ENCODE measurements at regions not wholly inside any gene's neighbourhood (a gene's known extent, or its start where the extent isn't known, plus 50 kb on each side); places are given as distances from the start of the nearest gene placed in this dataset.

- WGBS (ENCODE audit: insufficient coverage, insufficient read length) = no CpG with 5 or more reads among the region's 2 CpGs
- no peak overlapping the region for H3K27ac ChIP-seq (ENCODE audit: low read length)
- H3K9me3 ChIP-seq (ENCODE audit: control insufficient read depth, insufficient read depth, low read length) = no peaks in the 10 kb centered on the region
- no peak for DNase-seq (ENCODE audit: low read depth, low spot score)
- H3K4me1 ChIP-seq (ENCODE audit: control insufficient read depth, insufficient read depth, low read length) = no peaks in the 10 kb centered on the region
- no peaks in the 10 kb centered on the region for H3K27me3 ChIP-seq (ENCODE audit: control insufficient read depth, insufficient read depth, low read length)
- no peak overlapping the region for H3K4me3 ChIP-seq (ENCODE audit: low read length)
- H3K36me3 ChIP-seq (ENCODE audit: control insufficient read depth, insufficient read depth, low read length) = no peaks in the 10 kb centered on the region
Measured at GRCh38 chr5:158392753-158393152, 533.8 kb upstream of the CLINT1 start.

- Histone ChIP-seq H3K36me3 (ENCODE audit: control insufficient read depth, insufficient read depth, low read length) (no peaks in the 10 kb centered on the region), H3K27ac (ENCODE audit: low read length) (no peak overlapping the region), H3K4me1 (ENCODE audit: control insufficient read depth, insufficient read depth, low read length) (no peaks in the 10 kb centered on the region), H3K4me3 (ENCODE audit: low read length) (no peak overlapping the region), H3K27me3 (ENCODE audit: control insufficient read depth, insufficient read depth, low read length) (no peaks in the 10 kb centered on the region), H3K9me3 (ENCODE audit: control insufficient read depth, insufficient read depth, low read length) (no peaks in the 10 kb centered on the region)
- WGBS (ENCODE audit: insufficient coverage, insufficient read length) = no CpG with 5 or more reads among the region's 1 CpG
- no peak for DNase-seq (ENCODE audit: low read depth, low spot score)
Measured at GRCh38 chr5:158390577-158390976, 531.6 kb upstream of the CLINT1 start.

DNA sequence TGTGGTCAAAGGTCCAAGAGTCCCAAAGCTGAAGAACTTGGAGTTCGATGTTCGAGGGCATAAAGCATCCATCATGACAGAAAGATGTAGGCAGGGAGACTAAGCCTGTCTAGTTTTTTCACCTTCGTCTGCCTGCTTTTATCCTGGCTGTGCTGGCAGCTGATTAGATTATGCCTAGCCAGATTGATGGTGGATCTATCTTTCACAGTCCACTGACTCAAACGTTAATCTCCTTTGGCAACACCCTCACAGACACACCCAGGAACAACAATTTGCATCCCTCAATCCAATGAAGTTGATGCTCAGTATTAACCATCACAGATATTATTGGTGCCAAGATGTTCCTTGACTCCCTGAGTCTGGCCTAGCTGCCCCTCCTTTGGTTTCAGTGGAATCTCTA, 530.8 kb upstream of the CLINT1 start:
- Histone ChIP-seq H3K4me1 (ENCODE audit: control insufficient read depth, insufficient read depth, low read length) (no peaks in the 10 kb centered on the region), H3K4me3 (ENCODE audit: low read length) (no peak overlapping the region), H3K36me3 (ENCODE audit: control insufficient read depth, insufficient read depth, low read length) (no peaks in the 10 kb centered on the region), H3K9me3 (ENCODE audit: control insufficient read depth, insufficient read depth, low read length) (no peaks in the 10 kb centered on the region), H3K27ac (ENCODE audit: low read length) (no peak overlapping the region), H3K27me3 (ENCODE audit: control insufficient read depth, insufficient read depth, low read length) (no peaks in the 10 kb centered on the region)
- no CpG with 5 or more reads among the region's 4 CpGs for WGBS (ENCODE audit: insufficient coverage, insufficient read length)
- DNase-seq (ENCODE audit: low read depth, low spot score) = no peak

GRCh38 chr5:158388021-158388420, 529.1 kb upstream of the CLINT1 start:
- no peak overlapping the region for H3K27ac ChIP-seq (ENCODE audit: low read length)
- H3K36me3 ChIP-seq (ENCODE audit: control insufficient read depth, insufficient read depth, low read length) = no peaks in the 10 kb centered on the region
- H3K4me1 ChIP-seq (ENCODE audit: control insufficient read depth, insufficient read depth, low read length) = no peaks in the 10 kb centered on the region
- no CpG with 5 or more reads among the region's 9 CpGs for WGBS (ENCODE audit: insufficient coverage, insufficient read length)
- no peaks in the 10 kb centered on the region for H3K9me3 ChIP-seq (ENCODE audit: control insufficient read depth, insufficient read depth, low read length)
- no peaks in the 10 kb centered on the region for H3K27me3 ChIP-seq (ENCODE audit: control insufficient read depth, insufficient read depth, low read length)
- no peak for DNase-seq (ENCODE audit: low read depth, low spot score)
- H3K4me3 ChIP-seq (ENCODE audit: low read length) = no peak overlapping the region

DNA sequence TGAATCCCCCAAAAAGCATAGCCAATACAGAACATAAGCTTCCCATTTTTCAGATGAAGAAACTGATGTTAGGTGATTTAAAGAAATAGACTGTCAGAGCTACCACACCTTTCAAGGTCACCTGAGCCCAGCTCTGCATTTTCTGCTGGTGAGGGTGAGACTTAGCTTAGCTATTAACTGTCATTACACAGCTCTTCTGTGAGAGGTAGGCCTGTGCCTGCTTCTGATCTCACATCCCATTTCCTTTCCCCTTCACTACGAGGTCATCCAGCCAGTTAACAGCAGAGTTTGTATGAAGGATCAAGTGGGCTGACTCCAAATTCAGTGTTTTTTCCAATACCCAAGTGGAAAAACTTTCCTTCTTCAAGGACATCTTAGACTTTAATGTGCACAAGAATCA, 528.6 kb upstream of the CLINT1 start:
- H3K27me3 ChIP-seq (ENCODE audit: control insufficient read depth, insufficient read depth, low read length) = no peaks in the 10 kb centered on the region
- H3K4me1 ChIP-seq (ENCODE audit: control insufficient read depth, insufficient read depth, low read length) = no peaks in the 10 kb centered on the region
- H3K4me3 ChIP-seq (ENCODE audit: low read length) = no peak overlapping the region
- no peaks in the 10 kb centered on the region for H3K9me3 ChIP-seq (ENCODE audit: control insufficient read depth, insufficient read depth, low read length)
- no CpG with 5 or more reads among the region's 1 CpG for WGBS (ENCODE audit: insufficient coverage, insufficient read length)
- H3K27ac ChIP-seq (ENCODE audit: low read length) = no peak overlapping the region
- H3K36me3 ChIP-seq (ENCODE audit: control insufficient read depth, insufficient read depth, low read length) = no peaks in the 10 kb centered on the region
- no peak for DNase-seq (ENCODE audit: low read depth, low spot score)

DNA sequence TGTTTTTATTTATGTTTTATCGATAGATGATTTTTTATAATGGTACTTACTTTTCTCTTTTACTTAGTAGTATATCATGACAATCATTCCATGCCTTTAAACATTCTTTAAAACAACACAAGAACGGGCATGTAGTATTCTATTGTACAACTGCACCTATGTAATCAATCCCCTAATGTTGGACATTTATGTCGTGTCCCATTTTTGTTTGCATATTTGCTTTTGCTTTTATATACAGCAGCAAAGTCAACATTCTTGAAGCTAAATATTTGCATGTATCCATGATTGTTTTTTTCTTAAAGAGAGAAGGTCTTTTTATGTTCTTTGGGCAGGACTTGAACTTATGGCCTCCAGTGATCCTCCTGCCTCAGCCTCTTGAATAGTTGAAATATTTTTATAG, 527.0 kb upstream of the CLINT1 start:
- H3K27ac ChIP-seq (ENCODE audit: low read length) = no peak overlapping the region
- H3K4me3 ChIP-seq (ENCODE audit: low read length) = no peak overlapping the region
- no peaks in the 10 kb centered on the region for H3K36me3 ChIP-seq (ENCODE audit: control insufficient read depth, insufficient read depth, low read length)
- H3K4me1 ChIP-seq (ENCODE audit: control insufficient read depth, insufficient read depth, low read length) = no peaks in the 10 kb centered on the region
- no CpG with 5 or more reads among the region's 3 CpGs for WGBS (ENCODE audit: insufficient coverage, insufficient read length)
- no peaks in the 10 kb centered on the region for H3K27me3 ChIP-seq (ENCODE audit: control insufficient read depth, insufficient read depth, low read length)
- H3K9me3 ChIP-seq (ENCODE audit: control insufficient read depth, insufficient read depth, low read length) = no peaks in the 10 kb centered on the region
- no peak for DNase-seq (ENCODE audit: low read depth, low spot score)

DNA sequence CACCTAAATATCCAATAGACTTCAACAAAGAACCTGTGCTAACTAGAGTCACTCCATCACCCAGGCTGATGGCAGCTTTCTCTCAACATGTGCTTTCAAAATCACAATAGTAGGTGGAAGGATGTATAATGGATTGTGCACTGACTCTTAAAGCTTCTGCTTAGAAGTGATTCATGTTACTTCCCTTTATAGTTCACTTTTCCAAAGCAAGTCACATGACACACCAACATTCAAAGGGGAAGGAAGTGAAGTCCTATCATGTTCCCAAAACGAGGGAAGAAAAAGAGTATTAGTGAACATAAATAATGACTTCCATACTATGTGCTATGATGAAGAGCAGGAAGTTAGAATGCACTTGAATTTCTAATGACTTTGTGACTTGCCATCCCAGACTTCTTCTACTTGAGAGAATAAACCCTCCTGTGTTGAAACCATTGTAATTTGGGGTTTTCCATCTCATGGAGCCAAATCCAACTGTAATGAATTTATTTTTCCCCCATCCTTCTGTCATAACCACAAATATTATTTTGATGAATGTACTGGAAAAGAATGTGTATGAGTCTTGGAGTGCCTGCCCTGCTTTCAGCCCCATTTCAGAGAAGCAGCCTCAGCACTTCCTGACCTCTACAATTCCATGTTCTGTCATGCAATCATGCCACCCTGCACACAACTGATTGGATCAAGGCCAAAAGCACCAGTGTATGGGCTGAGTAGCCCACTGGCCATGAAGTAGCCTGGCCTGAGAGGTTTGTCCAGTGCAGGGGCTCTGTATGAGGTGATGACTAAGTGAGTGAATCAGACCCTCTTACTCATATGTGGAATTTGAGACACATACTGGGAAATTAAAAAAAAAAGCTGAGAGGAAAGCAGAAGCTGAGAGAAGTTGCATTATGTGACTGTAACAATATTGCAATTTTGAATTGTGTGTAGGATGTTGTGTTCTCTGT, 525.9 kb upstream of the CLINT1 start:
- no peak for DNase-seq (ENCODE audit: low read depth, low spot score)
- Histone ChIP-seq H3K4me3 (ENCODE audit: low read length) (no peak overlapping the region), H3K36me3 (ENCODE audit: control insufficient read depth, insufficient read depth, low read length) (no peaks in the 10 kb centered on the region), H3K4me1 (ENCODE audit: control insufficient read depth, insufficient read depth, low read length) (no peaks in the 10 kb centered on the region), H3K27ac (ENCODE audit: low read length) (no peak overlapping the region), H3K27me3 (ENCODE audit: control insufficient read depth, insufficient read depth, low read length) (no peaks in the 10 kb centered on the region), H3K9me3 (ENCODE audit: control insufficient read depth, insufficient read depth, low read length) (no peaks in the 10 kb centered on the region)
- no CpG with 5 or more reads among the region's 1 CpG for WGBS (ENCODE audit: insufficient coverage, insufficient read length)

- no CpG with 5 or more reads among the region's 1 CpG for WGBS (ENCODE audit: insufficient coverage, insufficient read length)
- H3K27ac ChIP-seq (ENCODE audit: low read length) = no peak overlapping the region
- H3K4me1 ChIP-seq (ENCODE audit: control insufficient read depth, insufficient read depth, low read length) = no peaks in the 10 kb centered on the region
- no peak overlapping the region for H3K4me3 ChIP-seq (ENCODE audit: low read length)
- no peak for DNase-seq (ENCODE audit: low read depth, low spot score)
- no peaks in the 10 kb centered on the region for H3K27me3 ChIP-seq (ENCODE audit: control insufficient read depth, insufficient read depth, low read length)
- H3K36me3 ChIP-seq (ENCODE audit: control insufficient read depth, insufficient read depth, low read length) = no peaks in the 10 kb centered on the region
- H3K9me3 ChIP-seq (ENCODE audit: control insufficient read depth, insufficient read depth, low read length) = no peaks in the 10 kb centered on the region
Measured at GRCh38 chr5:158383486-158383885, 524.5 kb upstream of the CLINT1 start.

- H3K27me3 ChIP-seq (ENCODE audit: control insufficient read depth, insufficient read depth, low read length) = no peaks in the 10 kb centered on the region
- no peaks in the 10 kb centered on the region for H3K4me1 ChIP-seq (ENCODE audit: control insufficient read depth, insufficient read depth, low read length)
- H3K9me3 ChIP-seq (ENCODE audit: control insufficient read depth, insufficient read depth, low read length) = no peaks in the 10 kb centered on the region
- no peak for DNase-seq (ENCODE audit: low read depth, low spot score)
- H3K36me3 ChIP-seq (ENCODE audit: control insufficient read depth, insufficient read depth, low read length) = no peaks in the 10 kb centered on the region
- H3K4me3 ChIP-seq (ENCODE audit: low read length) = no peak overlapping the region
- H3K27ac ChIP-seq (ENCODE audit: low read length) = no peak overlapping the region
- WGBS (ENCODE audit: insufficient coverage, insufficient read length) = no CpG with 5 or more reads among the region's 2 CpGs
Measured at GRCh38 chr5:158382473-158382872, 523.5 kb upstream of the CLINT1 start.

GRCh38 chr5:158381614-158382160, 522.7 kb upstream of the CLINT1 start:
- Histone ChIP-seq H3K9me3 (ENCODE audit: control insufficient read depth, insufficient read depth, low read length) (no peaks in the 10 kb centered on the region), H3K27me3 (ENCODE audit: control insufficient read depth, insufficient read depth, low read length) (no peaks in the 10 kb centered on the region), H3K4me3 (ENCODE audit: low read length) (no peak overlapping the region), H3K36me3 (ENCODE audit: control insufficient read depth, insufficient read depth, low read length) (no peaks in the 10 kb centered on the region), H3K27ac (ENCODE audit: low read length) (no peak overlapping the region), H3K4me1 (ENCODE audit: control insufficient read depth, insufficient read depth, low read length) (no peaks in the 10 kb centered on the region)
- no CpG with 5 or more reads among the region's 4 CpGs for WGBS (ENCODE audit: insufficient coverage, insufficient read length)
- DNase-seq (ENCODE audit: low read depth, low spot score) = no peak

- Histone ChIP-seq H3K36me3 (ENCODE audit: control insufficient read depth, insufficient read depth, low read length) (no peaks in the 10 kb centered on the region), H3K4me3 (ENCODE audit: low read length) (no peak overlapping the region), H3K9me3 (ENCODE audit: control insufficient read depth, insufficient read depth, low read length) (no peaks in the 10 kb centered on the region), H3K27me3 (ENCODE audit: control insufficient read depth, insufficient read depth, low read length) (no peaks in the 10 kb centered on the region), H3K4me1 (ENCODE audit: control insufficient read depth, insufficient read depth, low read length) (no peaks in the 10 kb centered on the region), H3K27ac (ENCODE audit: low read length) (no peak overlapping the region)
- WGBS (ENCODE audit: insufficient coverage, insufficient read length) = no CpG with 5 or more reads among the region's 5 CpGs
- no peak for DNase-seq (ENCODE audit: low read depth, low spot score)
Measured at GRCh38 chr5:158380661-158381060, 521.7 kb upstream of the CLINT1 start.

Measured in iPS DF 6.9 (cell line).